Gastrocnemius medialis (tissue), 4 donors: ENCODE measurements at regions not wholly inside any gene's neighbourhood (a gene's known extent, or its start where the extent isn't known, plus 50 kb on each side); places are given as distances from the start of the nearest gene placed in this dataset.

ENCODE experiments used
- CTCF ChIP-seq, 5 experiments: fragments of 450-650 bp in 3 of 5; fragments of 200-600 bp in 2 of 5; sonication (generic) in 2 of 5; IDR thresholded peaks in 4 of 5; conservative IDR thresholded peaks in 1 of 5; 1 replicate in 4 of 5; 2 replicates in 1 of 5; pipeline ENCODE4 v1.5.1; 2016 to 2019; ENCODE audit warnings: antibody characterized with exemption in 5 of 5, mild to moderate bottlenecking in 3 of 5, moderate library complexity in 3 of 5
- POLR2A ChIP-seq, 2 donors: fragments of 450-650 bp; IDR thresholded peaks; one replicate each; pipeline ENCODE4 v1.6.1; 2017; ENCODE audit warnings: antibody characterized with exemption in 2 of 2, mild to moderate bottlenecking in 2 of 2, moderate library complexity in 2 of 2

- TF ChIP-seq CTCF (IDR thresholded peaks at IDR 0.05 in 4 of 5, conservative IDR thresholded peaks at IDR 0.05 in 1 of 5) (no peak), POLR2A (IDR thresholded peaks at IDR 0.05) (no peak)
Observed at GRCh38 chr10:117444497-117445040, 69.3 kb upstream of the PDZD8 start.
